ENCODE measurements at regions not wholly inside any gene's neighbourhood (a gene's known extent, or its start where the extent isn't known, plus 50 kb on each side); places are given as distances from the start of the nearest gene placed in this dataset.
"Not testable (repeated sequence)": the region's sequence is repeated elsewhere in the genome, so short reads cannot be mapped to it uniquely, and the experiment has no call there.

DNA sequence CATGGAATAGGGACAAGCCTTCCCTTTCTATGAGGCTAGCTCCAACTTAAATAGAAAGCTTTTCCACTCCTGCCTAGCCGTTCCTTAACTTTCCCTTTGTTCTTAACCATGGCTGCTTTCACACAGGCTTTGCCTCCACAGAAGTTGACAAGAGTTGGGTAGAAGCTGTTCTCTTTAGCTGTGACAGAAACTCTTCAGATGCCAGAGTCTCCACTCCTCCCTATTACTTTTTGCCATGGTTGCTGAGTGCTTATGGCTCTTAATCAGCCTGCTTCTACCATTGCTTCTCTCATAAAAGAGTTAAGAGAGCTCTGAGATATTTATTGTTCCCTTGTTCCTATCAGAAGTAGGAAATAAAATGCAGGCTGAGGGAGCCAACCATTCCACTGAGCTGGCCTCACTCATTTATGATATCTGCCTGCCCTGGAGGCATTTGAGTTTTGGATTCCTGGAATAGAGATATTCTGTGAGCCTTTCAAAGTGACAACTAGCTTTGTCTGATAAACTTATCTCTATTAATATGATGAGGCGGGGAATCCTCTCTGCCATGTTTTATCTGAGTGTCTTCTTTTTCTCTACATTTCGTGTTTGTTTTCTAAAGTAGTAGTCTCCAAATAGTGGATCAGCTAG is 162.6 kb downstream of the DMAC1 start:
- no peak overlapping the region for H3K4me3 ChIP-seq (ENCODE audit: low read depth, low read length)
- DNase-seq (ENCODE audit: low read depth): no peak

DNA sequence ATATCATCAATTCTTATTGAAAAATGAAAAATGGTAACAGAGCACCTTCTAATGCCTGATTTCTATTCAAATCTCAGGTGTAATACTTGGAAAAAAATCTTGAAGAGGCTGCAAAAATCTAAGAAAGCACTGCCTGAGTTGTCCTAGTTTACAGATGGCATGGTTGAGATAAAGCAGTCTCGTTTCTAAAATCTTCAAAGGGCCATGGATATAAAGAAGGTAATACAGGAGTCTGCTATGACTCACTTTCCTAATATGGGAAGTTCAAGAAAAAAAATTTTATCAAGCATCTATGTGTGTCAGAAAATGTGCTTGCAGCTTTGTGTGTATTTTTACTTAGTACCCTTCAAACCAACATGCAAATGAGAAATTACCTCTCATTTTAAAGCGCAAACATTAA is 163.3 kb downstream of the DMAC1 start:
- DNase-seq (ENCODE audit: low read depth): no peak

DNA sequence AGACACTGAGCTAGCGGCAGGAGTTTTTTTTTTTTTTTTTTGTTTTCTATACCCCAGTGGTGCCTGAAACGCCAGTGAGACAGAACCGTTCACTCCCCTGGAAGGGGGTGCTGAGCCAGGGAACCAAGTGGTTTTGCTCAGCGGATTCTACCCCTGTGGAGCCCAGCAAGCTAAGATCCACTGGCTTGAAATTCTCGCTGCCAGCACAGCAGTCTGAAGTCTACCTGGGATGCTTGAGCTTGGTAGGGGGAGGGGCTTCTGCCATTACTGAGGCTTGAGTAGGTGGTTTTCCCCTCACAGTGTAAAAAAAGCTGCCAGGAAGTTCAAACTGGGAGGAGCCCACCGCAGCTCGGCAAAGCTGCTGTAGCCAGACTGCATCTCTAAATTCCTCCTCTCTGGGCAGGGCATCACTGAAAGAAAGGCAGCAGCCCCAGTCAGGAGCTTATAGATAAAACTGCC is 173.0 kb downstream of the DMAC1 start:
- DNase-seq (ENCODE audit: low read depth); H3K4me3 ChIP-seq (ENCODE audit: low read depth, low read length): not testable (repeated sequence)

More for the DNA sequence above, 163.3 kb downstream of the DMAC1 start:
- H3K4me3 ChIP-seq (ENCODE audit: low read depth, low read length): no peak overlapping the region

DNA sequence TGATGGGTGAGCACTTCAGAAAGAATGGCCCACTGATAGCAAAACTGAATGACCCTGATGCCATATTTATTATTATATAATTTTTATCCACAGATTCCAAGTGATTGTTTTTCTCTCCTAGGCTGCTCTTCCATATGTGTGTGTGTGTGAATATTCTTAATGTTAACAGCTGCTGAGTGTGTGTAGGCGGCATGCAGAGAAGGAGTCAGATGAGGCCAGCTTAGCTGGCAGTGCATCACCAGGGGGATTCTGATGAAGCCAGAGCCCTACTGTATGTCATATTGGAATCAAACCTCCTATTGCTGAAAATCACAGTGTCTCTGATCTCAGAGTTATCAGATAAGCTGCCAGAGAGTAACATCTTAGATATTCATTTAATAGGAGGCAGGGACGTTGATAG is 177.1 kb downstream of the DMAC1 start:
- H3K4me3 ChIP-seq (ENCODE audit: low read depth, low read length): no peak overlapping the region
- no peak for DNase-seq (ENCODE audit: low read depth)

DNA sequence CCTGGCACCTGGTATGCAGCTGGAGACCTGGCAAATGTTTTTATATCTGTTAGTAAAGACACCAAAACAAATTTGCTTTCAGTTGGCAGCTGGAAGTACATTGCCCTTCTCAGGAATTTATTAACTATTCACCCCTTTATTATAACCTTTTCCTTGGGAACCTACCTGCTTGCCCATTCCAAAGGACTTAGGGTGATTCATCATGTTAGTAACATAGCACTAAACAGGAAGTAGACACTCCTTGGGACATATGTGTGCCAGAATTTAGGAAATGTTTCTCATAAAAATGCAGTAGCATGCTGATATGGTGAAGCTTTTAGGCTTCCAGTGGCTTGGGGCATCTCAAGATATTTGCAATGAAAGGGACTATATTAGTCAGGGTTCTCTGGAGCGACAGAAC is 184.2 kb downstream of the DMAC1 start:
- no peak for DNase-seq (ENCODE audit: low read depth)

DNA sequence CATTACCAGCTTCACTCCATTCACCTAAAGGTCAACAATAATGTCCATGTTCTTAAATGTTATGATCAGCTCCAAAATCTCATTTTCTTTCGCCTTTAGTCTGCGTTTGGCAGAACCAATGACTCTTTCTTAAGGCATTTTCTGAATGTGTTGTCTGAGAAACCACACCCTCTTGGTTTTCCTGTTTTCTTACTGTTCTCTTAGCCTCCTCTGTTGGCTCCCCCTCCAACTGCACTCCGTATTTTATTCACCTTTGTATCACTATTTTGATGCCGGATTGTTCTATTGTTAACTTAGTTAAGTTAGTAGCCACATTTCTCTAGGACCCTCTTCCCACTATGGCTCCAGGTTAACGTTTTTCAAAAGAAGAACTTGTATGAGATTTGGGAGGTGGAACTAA is 185.6 kb downstream of the DMAC1 start:
- H3K4me3 ChIP-seq (ENCODE audit: low read depth, low read length): no peak overlapping the region
- no peak for DNase-seq (ENCODE audit: low read depth)

More for the DNA sequence above, 184.2 kb downstream of the DMAC1 start:
- no peak overlapping the region for H3K4me3 ChIP-seq (ENCODE audit: low read depth, low read length)

DNA sequence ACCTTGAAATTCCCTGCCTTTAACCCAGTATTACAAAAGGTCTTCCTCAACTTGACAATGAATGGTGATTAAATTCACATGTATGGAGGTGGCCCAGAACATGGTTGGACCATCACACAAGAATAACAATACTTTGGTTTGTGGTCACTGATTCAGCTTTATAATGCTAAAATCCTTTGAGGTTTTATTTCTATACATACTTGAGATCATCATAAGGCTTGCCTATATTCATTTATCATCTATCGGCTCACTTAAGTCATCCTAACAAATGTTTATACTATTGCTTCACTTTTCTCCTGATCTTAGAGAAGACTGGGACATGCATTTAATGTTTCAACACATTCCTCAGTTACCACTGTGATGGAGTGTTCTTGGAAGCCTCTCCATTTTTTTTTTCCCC is 191.3 kb downstream of the DMAC1 start:
- H3K4me3 ChIP-seq (ENCODE audit: low read depth, low read length): no peak overlapping the region
- DNase-seq (ENCODE audit: low read depth): no peak

DNA sequence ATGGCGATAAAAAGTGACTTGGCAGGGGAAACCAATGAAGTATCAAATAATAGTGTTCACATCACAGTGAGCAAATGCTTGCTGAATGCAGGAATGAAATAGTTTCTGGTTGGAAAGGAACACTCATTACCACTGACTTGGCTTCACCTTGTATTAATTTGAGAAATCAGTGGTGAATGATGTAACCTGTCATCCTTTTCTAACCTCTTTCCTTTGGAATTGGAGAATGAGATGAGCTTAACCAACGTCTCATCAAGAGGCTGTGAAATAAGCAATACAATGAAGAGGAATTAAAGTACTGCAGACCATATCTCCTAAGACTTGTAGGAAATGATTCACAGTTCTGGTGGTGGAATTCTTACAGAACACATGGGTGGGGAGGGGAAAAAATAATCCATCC is 192.2 kb downstream of the DMAC1 start:
- H3K4me3 ChIP-seq (ENCODE audit: low read depth, low read length): no peak overlapping the region
- DNase-seq (ENCODE audit: low read depth): no peak

DNA sequence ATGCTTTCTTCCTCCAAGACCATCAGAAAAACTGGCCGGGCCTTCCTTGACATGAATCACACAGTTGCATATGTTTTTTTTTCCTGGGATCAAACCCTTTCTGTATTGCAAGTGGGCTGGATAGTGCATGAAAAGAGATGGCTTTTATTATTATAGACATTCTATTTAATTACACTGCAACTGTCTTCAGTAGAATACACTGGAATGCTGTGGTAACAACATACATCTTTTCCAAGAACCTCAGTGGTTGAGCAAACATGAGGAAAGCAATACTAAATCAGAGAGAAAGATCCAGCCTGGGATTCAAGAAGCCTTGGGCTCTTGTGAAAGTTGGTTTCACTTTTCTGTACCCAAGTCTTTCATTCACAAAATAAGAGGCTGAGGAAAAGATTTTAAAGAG is 193.0 kb downstream of the DMAC1 start:
- DNase-seq (ENCODE audit: low read depth): no peak
- no peak overlapping the region for H3K4me3 ChIP-seq (ENCODE audit: low read depth, low read length)

DNA sequence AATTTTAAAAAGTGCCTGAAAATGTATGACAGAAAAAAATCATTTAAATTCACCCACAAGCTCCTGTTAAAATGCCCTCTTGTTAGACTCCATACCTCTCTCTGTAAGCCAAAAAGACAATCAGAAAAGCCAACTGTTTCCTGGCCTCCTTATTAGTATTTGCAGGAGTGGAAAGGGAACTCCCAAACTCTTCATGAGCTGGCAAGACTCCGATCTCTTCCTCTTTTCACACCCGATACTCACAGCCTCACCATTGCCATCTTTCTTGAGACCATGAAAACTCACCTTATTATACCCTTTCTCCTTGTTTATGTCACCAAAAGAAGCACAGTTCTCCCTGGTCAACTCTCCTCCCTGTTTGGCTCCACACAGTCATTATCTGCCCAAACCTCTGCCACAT is 197.8 kb downstream of the DMAC1 start:
- DNase-seq (ENCODE audit: low read depth): no peak
- no peak overlapping the region for H3K4me3 ChIP-seq (ENCODE audit: low read depth, low read length)

DNA sequence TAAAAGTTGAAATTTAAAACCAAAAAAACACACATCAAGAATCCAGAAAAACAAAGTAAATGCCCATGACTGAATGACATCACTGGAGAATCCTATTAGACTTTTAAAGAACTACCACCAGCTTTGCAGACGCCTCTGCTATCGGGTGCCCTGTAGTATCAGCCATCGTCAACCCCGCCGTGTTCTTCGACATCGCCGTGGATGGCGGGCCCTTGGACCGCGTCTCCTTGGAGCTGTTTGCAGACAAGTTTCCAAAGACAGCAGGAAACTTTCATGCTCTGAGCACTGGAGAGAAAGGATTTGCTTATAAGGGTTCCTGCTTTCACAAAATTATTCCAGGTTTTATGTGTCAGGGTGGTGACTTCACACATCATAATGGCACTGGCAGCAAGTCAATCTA is 201.9 kb downstream of the DMAC1 start:
- no peak overlapping the region for H3K4me3 ChIP-seq (ENCODE audit: low read depth, low read length)
- no peak for DNase-seq (ENCODE audit: low read depth)

DNA sequence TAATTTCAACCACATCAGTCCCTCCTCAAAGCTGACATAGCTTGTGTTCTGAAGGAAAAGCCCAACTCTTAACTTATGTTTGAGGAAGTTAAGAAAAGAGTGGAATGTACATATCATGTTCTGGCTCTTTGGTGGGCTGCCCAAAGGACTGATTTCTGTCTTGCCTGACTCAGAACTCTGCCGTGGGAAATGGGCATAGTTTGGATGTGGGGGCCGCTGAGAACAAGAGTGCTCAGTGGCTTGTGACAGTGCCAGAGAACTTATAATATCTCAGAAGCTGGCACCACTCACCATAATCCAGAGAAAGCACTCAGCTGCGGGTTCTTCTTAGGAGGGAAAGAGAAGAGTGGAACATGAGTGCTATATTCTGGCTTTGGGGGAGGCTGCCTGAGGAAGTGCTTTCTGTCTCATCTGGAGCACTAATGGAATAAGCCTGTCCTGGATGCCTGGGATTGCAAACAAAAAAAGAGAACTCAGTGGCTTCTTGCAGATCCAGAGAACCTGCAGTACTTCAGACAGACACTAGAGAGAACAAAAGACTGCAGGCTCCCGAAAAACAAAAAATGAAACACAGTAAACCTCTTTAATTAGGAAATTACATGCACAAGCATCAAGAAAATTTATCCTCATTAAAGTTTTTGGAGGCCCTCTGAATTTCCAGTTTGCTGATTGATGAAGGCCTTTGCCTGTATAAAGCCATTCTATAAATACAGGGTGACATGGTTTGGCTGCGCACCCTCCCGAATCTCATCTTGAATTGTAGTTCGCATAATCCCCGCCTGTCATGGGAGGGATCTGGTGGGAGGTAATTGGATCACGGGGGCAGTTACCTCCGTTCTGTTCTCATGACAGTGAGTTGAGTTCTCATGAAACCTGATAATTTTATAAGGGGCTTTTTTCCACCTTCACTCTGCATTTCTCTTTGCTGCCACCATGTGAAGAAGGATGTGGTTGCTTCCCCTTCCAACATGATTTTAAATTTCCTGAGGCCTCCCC is 207.0 kb downstream of the DMAC1 start:
- no peak overlapping the region for H3K4me3 ChIP-seq (ENCODE audit: low read depth, low read length)
- DNase-seq (ENCODE audit: low read depth): no peak

DNA sequence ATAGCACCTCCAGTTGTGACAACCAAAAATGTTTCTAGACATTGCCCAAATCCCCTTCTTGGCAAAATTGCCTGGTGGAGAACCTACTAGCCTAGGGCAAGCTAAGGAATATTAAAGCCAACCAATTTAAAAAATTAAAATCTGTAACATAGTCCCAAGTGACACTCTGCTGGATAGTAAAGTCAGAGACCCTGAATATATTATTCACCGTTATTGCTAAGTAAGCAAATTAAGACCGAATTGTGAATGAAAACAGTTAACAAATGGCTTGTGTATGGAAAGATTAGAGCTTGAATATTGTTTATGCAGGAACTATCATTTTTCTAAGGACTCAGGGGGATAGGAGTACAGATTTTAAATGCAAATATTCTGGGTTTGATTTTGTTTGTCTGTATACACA is 208.1 kb downstream of the DMAC1 start:
- DNase-seq (ENCODE audit: low read depth): no peak
- no peak overlapping the region for H3K4me3 ChIP-seq (ENCODE audit: low read depth, low read length)

DNA sequence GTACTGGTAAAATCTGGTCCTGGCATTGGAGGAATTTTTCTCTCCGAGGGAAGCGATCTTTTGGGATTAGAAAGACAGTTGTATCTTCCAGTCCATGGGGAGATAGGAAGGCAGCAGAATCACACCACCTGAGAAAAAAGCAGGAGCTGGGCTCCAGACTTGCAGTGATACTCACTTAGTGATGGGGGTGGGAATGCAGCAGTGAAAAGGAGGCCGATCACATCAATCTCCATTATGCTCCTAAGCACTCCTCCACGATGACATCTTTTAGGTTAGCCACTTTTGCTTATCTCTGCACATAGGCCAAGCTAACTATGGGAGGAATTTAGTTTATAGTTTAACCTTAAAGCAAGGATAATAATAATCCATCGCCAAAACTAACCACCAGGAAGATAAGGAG is 219.0 kb downstream of the DMAC1 start:
- no peak overlapping the region for H3K4me3 ChIP-seq (ENCODE audit: low read depth, low read length)
- DNase-seq (ENCODE audit: low read depth): no peak

DNA sequence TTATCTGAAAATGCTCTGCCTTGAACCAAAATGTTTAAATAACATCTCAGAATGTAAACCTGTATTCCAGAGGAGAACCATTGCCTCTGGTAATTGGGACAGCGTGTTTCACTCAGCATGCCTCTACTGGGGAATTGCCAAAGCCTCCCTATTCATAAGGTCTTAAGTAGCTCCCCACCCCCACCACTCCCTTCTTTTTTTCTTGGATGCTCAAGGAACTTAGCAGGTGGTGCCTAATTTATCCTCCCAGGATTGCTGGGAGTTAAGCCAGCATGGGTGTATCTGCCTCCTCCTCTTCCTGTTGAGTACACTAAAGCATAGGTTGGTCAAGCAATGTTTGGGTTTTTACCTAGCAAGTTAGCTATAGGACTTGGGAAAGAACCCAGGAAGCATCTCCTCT is 220.2 kb downstream of the DMAC1 start:
- H3K4me3 ChIP-seq (ENCODE audit: low read depth, low read length): no peak overlapping the region

DNA sequence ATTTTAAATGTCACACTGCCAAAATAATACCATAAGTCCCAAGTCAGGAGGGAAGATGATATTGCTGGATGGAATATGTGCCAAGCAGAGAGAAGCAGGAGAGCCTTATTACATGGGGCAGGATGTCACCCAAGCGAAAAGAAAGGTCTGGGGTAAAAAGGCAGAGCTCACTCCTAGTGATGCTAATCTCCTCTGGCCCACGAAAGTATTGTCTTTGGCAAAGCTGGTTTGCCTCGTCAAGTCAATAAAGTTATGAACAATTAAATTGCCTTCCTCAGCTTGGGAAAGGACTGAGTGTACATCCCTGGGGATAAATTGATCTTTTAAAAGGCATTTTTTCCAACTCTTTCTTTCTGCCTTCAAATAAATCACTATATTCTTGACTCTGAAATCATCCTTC is 220.6 kb downstream of the DMAC1 start:
- DNase-seq (ENCODE audit: low read depth): no peak
- H3K4me3 ChIP-seq (ENCODE audit: low read depth, low read length): no peak overlapping the region

More for the DNA sequence above, 220.2 kb downstream of the DMAC1 start:
- DNase-seq (ENCODE audit: low read depth): no peak

DNA sequence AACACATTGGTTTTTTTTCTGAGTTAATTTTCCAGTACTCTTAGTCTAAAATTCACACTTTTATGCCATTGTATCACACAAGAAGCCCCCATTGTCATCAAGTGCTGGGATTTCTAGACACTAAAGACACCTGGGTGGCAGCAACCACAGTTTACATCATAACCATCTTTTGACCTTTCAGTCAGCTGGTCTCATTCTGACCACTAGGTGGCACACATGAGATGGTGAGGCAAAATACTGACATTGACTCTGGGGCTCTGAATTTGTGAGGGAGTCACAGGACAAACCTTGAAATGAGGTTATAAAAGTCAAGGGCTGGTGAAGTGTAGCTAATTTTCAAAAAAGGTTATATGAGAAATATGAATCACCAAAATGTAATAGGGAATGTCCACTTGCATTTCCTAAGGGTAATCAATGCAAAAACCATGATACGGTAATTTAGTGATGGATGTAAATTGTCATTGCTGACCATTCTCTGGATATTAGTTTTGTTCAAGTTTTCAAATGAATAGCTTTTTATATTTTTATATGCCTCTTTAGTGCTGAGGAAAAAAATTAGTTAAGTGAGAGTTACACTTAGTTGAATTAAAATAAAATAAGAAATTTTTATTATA is 229.4 kb downstream of the DMAC1 start:
- DNase-seq (ENCODE audit: low read depth): peak; percentile 3
- H3K4me3 ChIP-seq (ENCODE audit: low read depth, low read length): no peak overlapping the region

DNA sequence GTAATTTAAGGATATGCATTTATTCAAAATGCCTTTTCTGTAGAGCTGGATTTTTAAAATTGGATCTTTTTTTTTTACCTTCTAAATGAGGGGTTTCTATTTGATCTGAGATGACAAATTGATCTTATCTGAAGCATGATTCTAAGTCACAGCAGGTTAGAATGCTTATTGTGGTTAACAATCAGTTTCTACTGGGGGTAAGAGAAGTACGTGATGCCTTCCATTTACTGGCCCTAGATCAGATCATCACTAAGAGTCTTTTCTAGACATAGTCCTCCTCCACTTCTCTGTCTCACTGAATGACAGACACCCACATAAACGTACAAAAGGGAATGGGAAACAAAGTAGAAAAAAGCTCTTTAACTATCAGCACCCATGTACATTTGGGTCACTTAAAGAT is 231.9 kb downstream of the DMAC1 start:
- no peak for DNase-seq (ENCODE audit: low read depth)
- no peak overlapping the region for H3K4me3 ChIP-seq (ENCODE audit: low read depth, low read length)

DNA sequence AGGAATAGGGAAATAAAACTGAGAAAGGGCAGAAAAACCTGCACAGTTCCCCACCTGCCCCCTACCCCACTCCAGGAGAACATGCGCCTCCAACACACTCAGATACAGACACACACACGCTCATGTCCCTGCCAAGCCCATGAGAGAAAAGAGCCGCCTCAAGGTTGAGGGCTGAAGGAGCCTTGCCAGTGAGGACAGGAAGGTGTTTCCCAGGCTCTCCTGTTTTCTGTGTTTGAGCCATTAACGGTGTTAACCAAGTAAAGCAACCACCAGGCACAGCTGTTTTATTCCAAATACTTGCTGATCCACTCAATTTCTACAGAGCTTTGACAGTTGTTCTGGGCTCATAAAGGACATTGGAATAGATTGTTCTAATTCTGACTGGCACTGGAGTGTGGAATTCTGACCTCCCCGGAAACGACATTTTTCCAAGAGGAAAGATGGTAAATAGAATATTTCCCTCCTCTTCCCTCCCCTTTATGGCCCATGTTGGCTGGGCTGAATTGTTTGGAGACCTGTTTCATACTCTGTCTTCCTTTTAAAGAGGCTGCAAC is 238.0 kb downstream of the DMAC1 start:
- no peak for DNase-seq (ENCODE audit: low read depth)
- H3K4me3 ChIP-seq (ENCODE audit: low read depth, low read length): no peak overlapping the region

DNA sequence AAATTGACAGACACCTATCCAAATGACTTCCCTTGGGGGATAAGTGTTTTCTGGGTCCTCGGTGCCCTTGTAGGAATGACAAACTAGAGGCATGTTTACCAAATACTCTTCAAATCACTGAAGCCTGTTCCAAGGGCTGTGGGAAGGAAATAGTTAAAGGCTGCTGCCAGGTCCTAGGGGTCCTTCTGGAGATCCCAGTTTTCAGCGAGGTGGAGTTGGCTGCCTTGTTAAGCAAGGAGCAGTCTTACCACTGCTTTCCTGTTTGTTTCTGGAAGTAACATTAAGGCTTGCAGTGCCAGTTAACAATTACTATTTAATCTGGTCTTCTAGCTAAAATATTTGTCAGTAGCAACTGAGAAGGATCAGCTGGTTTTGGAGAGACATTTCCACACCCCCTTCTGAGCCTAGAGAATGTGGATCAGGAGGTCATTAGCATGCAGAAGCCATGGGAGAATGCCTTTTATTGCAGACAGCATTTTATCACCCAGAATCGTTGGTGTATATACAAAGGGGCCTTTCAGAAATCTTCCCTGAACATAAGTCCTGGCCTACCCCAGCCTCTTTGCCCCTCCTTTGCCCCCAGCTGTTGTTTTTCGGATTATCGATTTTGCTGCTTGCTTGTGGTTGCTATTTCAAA is 238.8 kb downstream of the DMAC1 start:
- H3K4me3 ChIP-seq (ENCODE audit: low read depth, low read length): no peak overlapping the region
- no peak for DNase-seq (ENCODE audit: low read depth)
